ENCODE measurements at regions not wholly inside any gene's neighbourhood (a gene's known extent, or its start where the extent isn't known, plus 50 kb on each side); places are given as distances from the start of the nearest gene placed in this dataset.
"Not testable (repeated sequence)": the region's sequence is repeated elsewhere in the genome, so short reads cannot be mapped to it uniquely, and the experiment has no call there.

GRCh38 chr14:89484051-89484844, 67.2 kb upstream of the FOXN3 start:
- DNase-seq, result no peak

DNA sequence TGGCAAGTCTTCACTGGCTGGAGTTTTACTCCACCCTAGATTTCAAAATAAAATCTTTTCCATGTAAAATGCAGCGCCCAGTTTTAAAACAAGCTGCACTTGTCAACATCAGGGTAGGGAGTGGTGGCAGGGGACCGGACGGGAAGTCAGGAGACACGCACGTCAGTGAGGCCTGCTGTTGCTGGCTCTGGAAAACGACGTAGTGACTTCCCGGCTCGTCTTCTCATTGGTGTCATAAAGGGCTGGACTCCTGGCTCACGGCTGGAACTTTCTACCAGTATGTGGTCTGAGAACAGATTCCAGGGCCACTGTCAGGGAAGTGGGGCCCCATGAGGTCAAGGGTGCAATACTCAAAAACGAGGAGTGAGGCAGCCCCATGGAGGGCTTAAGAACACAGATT, 64.2 kb upstream of the FOXN3 start:
- no peak for DNase-seq

DNA sequence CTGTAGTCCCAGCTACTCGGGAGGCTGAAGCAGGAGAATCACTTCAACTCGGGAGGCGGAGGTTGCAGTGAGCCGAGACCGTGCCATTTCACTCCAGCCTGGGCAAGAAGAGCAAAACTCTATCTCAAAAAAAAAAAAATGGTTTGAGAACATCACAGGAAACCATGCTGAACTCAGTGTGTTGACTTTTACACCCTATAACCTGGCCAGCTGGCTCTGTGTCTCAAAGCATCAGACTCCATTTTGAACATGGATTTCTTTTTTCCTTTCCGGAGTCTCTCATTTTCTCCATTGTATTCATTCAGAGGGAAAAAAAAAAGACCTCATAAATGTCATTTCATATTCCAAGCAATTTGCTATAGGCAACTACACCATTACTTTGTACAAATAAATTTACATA, 63.2 kb upstream of the FOXN3 start:
- DNase-seq, result no peak

DNA sequence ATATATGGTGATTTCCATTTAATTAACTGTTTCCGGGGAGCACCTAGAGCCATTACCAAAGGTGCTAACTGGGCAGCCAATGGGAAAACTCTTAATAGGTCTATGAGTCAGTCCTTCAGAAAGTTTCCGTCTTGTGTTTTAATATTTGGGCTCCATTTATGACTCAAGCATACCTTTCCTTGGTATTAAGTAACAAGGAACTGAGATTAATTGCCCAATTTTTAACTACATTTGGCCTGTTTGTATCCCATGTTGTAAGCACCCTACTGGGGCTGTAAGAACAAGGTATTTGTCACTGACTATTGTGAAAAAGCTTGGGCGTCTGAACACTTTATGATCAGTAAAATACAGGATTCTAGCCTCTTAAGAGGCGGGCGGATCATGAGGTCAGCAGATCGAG, 62.8 kb upstream of the FOXN3 start:
- DNase-seq, result no peak

GRCh38 chr14:89477391-89477790, 60.4 kb upstream of the FOXN3 start:
- no peak for DNase-seq

DNA sequence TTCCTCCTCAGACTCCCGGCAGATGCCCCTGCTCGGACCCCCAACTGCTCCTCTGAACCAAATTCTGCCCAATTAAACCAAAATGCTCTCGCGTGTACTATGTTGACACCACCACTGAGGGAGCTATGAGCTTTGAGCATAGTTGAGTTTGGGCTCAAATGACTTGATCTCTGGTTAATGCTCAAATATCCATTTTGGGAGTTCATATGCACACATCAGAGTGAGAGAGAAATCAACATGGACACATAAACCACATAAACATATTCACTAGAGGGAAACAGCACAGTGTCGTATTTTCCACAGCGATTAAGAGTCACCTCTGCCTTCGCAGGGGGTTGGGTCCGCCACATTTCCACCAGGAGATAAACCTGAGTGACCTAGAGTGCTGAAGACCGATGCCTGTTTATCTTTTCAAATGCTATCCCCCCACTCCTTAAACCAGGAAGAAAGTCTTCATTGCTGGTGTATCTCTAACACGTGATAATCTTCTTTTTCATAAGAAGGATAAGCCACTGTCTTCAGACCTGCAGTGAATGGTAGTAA, 59.4 kb upstream of the FOXN3 start:
- DNase-seq, result no peak

DNA sequence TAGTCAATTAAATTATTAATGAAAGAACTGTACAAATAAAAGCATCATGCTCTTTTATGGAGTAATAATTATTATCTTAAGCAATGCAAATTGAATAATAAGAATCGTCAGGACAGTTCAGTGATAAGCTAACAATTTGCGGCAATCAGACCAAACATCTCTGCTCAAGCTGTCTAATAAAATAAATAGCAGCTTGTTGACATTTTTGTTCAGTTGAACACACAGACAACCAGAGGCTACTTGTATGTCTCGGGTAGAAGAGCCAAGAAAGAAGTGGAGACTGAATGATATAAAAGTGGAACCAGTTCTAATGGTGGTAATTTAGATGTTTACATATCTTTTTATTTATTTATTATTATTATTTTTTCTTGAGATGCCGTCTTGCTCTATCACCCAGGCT, 57.4 kb upstream of the FOXN3 start:
- DNase-seq, result no peak

GRCh38 chr14:89473989-89474388, 57.0 kb upstream of the FOXN3 start:
- DNase-seq, result no peak

DNA sequence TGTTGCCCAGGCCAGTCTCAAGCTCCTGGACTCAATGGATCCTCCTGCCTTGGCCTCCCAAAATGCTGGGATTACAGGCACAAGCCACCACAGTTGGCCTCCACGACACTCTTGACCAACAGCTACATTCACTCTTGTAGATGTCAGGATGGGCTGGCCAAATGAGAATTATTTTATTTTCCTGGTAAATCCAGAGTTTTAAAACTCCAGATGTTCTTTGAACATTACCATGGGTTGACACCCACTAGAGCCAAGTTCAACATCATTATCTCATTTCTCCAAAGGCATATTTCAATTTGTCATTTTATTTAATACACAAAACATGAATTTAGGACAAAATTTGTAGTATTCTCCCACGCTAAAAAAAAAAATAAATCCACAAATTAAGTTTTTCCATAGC, 56.5 kb upstream of the FOXN3 start:
- no peak for DNase-seq

DNA sequence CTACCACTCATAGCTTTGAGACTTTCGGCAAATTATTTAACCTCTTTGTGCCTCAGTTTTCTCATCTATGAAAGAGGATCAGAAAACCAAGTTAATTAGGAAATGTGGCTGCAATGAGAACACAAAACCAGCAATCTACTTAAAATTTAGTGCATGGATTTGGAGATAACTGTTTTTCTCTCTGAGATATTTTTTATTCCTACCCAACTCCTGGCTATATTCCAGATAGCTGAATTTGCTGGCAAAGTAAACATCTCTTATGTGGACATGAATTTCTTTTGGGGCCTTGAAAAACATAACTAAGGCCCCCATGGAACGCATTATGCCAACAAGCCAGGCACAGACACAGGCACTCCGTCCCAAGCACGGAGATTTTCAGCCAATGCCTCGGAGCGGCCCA, 53.4 kb upstream of the FOXN3 start:
- DNase-seq, result no peak

DNA sequence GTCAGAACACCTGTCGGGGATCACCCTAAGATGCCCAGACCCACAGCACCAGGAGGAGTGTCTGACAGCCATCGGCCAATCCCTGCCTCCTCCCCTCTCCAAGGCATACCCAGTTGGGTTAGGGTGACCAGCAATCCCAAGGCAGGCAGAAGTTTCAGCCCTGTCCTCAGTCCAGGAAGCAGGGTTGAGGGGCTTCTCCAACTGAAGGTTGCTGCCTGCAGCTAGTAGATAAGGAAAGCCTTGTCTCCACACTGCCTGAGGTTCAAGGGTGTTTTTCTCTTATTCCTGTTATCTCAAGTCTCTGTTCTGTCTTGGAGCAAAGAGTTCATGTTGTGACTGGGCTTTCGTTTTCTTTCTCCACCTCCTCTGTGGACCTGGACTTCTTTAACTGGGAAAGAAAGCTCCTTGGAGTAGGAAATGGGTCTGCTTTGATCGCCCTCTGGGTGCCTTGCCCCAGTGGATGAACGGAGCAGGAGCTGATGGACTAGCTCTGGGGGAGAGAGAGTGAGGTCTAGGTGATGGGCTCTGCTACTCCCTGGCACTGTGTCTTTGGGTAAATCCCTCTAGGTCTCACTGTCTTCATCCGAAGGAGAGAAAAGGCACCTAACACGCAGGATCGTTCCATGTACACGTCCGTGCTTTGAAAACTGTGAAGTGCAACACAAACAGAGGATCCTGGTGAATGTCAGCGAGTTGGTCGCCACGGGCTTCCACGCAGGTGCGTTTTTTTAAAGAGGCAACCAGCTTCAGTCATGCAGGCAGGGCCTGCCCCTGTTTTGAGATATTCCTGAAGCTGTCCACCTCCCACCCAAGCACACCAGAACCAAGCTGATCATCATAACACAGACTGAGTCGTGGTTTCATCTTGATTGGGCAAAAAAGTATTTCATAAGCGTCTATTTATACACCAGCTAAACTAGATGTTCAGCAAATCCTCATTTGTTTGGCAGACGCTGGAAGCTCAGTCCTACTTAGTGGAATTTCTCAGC, 52.5 kb upstream of the FOXN3 start:
- no peak for DNase-seq

DNA sequence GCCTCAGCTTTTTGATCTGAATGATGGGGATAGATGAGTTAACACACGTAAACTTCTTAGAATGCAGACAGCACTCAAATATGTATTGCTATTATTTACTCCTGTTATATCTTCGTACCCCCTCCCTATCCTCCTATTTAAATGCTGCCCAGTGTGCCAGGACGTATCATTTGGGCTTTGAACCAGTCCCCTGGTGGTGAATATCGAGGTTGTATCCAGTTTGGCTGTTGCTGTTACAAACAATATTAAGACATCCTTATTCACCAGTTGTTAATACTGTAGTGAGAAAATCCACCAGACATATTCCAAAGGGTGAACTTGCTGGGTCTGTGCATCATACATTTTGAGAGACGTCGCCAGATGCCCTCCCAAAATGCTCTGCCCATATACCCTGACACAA, 51.5 kb upstream of the FOXN3 start:
- no peak for DNase-seq

GRCh38 chr14:89468030-89468429, 51.0 kb upstream of the FOXN3 start:
- DNase-seq, result not testable (repeated sequence)

- DNase-seq, result no peak
Observed at GRCh38 chr14:89466944-89467343, 49.9 kb upstream of the FOXN3 start.

Measured in SHP77 treated with DMSO at 0.1 percent for 48 hours (cell line).